H1 (cell line): ENCODE measurements at regions not wholly inside any gene's neighbourhood (a gene's known extent, or its start where the extent isn't known, plus 50 kb on each side); places are given as distances from the start of the nearest gene placed in this dataset.

Experiments
- EGR1 ChIP-seq: IDR thresholded peaks from 2 replicates; pipeline ENCODE4 v1.6.1; 2011; ENCODE audit warnings: low read depth, low read length, borderline replicate concordance
- JUND ChIP-seq: IDR thresholded peaks from 2 replicates; pipeline ENCODE4 v1.6.1; 2011; ENCODE audit warnings: mild to moderate bottlenecking, improper control_type of control experiment, low read length
- KDM5A ChIP-seq: fragments of 200-600 bp; IDR thresholded peaks from 2 replicates; pipeline ENCODE4 v1.7.1; 2012; ENCODE audit warnings: mild to moderate bottlenecking, low read length, inconsistent platforms, mixed read lengths
- SIN3A ChIP-seq, 2 experiments: IDR thresholded peaks in 1 of 2; conservative IDR thresholded peaks in 1 of 2; 2 replicates each; pipeline ENCODE4 v1.6.1; 2011 to 2012; ENCODE audit warnings: low read length in 2 of 2, improper control_type of control experiment in 1 of 2, low read depth in 1 of 2, mild to moderate bottlenecking in 1 of 2
- TAF7 ChIP-seq: optimal IDR thresholded peaks from 2 replicates; pipeline ENCODE3; 2011; ENCODE audit warnings: low read depth, mild to moderate bottlenecking, inconsistent platforms, low read length, moderate library complexity, borderline replicate concordance
- TBP ChIP-seq: IDR thresholded peaks from 2 replicates; pipeline ENCODE4 v1.6.1; 2011; ENCODE audit warnings: low read depth, low read length, improper control_type of control experiment
- ZNF274 ChIP-seq: IDR thresholded peaks from 2 replicates; pipeline ENCODE4 v1.7.0; 2012; ENCODE audit warnings: low read length, borderline replicate concordance; ENCODE audit errors: extremely low read depth
- TF ChIP-seq, protein P1 (sequence below): fragments of 300-600 bp; sonication (generic); IDR thresholded peaks from 2 replicates; pipeline ENCODE4 v1.7.1; 2012; ENCODE audit warnings: low read length, moderate library complexity, mild to moderate bottlenecking, inconsistent platforms; ENCODE audit not compliant: insufficient replicate concordance
- TF ChIP-seq, protein P2 (sequence below): IDR thresholded peaks from 2 replicates; pipeline ENCODE4 v1.6.1; 2011; ENCODE audit warnings: low read depth, mild to moderate bottlenecking, low read length; ENCODE audit not compliant: insufficient read depth

DNA sequence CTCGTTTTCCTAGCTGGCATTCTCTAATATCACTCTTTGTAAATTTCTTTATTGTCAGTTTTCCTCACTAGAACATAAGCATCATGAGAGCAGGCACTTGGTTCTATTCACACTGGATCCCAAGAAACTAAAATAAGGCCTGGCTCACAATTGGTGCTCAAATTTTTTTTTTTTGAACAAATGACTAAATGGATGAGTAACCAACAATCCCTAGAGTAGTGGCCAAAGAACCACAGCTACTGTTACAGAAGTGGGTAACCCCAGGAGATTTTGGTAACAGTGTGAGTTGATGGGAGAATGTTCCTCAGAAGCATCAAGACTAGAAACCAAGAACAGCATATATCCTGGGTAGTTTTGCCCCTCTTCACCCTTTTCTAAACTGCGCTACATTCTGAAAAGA lies 572.6 kb downstream of the INSC start (continued):
- TF ChIP-seq, protein P1, sequence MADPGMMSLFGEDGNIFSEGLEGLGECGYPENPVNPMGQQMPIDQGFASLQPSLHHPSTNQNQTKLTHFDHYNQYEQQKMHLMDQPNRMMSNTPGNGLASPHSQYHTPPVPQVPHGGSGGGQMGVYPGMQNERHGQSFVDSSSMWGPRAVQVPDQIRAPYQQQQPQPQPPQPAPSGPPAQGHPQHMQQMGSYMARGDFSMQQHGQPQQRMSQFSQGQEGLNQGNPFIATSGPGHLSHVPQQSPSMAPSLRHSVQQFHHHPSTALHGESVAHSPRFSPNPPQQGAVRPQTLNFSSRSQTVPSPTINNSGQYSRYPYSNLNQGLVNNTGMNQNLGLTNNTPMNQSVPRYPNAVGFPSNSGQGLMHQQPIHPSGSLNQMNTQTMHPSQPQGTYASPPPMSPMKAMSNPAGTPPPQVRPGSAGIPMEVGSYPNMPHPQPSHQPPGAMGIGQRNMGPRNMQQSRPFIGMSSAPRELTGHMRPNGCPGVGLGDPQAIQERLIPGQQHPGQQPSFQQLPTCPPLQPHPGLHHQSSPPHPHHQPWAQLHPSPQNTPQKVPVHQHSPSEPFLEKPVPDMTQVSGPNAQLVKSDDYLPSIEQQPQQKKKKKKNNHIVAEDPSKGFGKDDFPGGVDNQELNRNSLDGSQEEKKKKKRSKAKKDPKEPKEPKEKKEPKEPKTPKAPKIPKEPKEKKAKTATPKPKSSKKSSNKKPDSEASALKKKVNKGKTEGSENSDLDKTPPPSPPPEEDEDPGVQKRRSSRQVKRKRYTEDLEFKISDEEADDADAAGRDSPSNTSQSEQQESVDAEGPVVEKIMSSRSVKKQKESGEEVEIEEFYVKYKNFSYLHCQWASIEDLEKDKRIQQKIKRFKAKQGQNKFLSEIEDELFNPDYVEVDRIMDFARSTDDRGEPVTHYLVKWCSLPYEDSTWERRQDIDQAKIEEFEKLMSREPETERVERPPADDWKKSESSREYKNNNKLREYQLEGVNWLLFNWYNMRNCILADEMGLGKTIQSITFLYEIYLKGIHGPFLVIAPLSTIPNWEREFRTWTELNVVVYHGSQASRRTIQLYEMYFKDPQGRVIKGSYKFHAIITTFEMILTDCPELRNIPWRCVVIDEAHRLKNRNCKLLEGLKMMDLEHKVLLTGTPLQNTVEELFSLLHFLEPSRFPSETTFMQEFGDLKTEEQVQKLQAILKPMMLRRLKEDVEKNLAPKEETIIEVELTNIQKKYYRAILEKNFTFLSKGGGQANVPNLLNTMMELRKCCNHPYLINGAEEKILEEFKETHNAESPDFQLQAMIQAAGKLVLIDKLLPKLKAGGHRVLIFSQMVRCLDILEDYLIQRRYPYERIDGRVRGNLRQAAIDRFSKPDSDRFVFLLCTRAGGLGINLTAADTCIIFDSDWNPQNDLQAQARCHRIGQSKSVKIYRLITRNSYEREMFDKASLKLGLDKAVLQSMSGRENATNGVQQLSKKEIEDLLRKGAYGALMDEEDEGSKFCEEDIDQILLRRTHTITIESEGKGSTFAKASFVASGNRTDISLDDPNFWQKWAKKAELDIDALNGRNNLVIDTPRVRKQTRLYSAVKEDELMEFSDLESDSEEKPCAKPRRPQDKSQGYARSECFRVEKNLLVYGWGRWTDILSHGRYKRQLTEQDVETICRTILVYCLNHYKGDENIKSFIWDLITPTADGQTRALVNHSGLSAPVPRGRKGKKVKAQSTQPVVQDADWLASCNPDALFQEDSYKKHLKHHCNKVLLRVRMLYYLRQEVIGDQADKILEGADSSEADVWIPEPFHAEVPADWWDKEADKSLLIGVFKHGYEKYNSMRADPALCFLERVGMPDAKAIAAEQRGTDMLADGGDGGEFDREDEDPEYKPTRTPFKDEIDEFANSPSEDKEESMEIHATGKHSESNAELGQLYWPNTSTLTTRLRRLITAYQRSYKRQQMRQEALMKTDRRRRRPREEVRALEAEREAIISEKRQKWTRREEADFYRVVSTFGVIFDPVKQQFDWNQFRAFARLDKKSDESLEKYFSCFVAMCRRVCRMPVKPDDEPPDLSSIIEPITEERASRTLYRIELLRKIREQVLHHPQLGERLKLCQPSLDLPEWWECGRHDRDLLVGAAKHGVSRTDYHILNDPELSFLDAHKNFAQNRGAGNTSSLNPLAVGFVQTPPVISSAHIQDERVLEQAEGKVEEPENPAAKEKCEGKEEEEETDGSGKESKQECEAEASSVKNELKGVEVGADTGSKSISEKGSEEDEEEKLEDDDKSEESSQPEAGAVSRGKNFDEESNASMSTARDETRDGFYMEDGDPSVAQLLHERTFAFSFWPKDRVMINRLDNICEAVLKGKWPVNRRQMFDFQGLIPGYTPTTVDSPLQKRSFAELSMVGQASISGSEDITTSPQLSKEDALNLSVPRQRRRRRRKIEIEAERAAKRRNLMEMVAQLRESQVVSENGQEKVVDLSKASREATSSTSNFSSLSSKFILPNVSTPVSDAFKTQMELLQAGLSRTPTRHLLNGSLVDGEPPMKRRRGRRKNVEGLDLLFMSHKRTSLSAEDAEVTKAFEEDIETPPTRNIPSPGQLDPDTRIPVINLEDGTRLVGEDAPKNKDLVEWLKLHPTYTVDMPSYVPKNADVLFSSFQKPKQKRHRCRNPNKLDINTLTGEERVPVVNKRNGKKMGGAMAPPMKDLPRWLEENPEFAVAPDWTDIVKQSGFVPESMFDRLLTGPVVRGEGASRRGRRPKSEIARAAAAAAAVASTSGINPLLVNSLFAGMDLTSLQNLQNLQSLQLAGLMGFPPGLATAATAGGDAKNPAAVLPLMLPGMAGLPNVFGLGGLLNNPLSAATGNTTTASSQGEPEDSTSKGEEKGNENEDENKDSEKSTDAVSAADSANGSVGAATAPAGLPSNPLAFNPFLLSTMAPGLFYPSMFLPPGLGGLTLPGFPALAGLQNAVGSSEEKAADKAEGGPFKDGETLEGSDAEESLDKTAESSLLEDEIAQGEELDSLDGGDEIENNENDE = no peak
- TF ChIP-seq TAF7 = no peak
- TF ChIP-seq TBP = no peak
- TF ChIP-seq SIN3A (conservative IDR thresholded peaks at IDR 0.05 in 1 of 2, IDR thresholded peaks at IDR 0.05 in 1 of 2; ENCODE audit: low read depth in 1 of 2, low read length in 2 of 2) = no peak
- TF ChIP-seq KDM5A = no peak
- TF ChIP-seq EGR1 = no peak
- TF ChIP-seq, protein P2, sequence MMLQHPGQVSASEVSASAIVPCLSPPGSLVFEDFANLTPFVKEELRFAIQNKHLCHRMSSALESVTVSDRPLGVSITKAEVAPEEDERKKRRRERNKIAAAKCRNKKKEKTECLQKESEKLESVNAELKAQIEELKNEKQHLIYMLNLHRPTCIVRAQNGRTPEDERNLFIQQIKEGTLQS = no peak
- TF ChIP-seq JUND = no peak
- TF ChIP-seq ZNF274 = no peak
